GM21423 (cell line): ENCODE measurements at regions not wholly inside any gene's neighbourhood (a gene's known extent, or its start where the extent isn't known, plus 50 kb on each side); places are given as distances from the start of the nearest gene placed in this dataset.
"Not testable (repeated sequence)": the region's sequence is repeated elsewhere in the genome, so short reads cannot be mapped to it uniquely, and the experiment has no call there.

Experiments
- ATAC-seq: cut with Tn5 transposase; IDR thresholded peaks from one replicate; pipeline ENCODE4 v1.9.1; 2021; ENCODE audit warnings: mild to moderate bottlenecking, moderate library complexity; ENCODE audit not compliant: unreplicated experiment

GRCh38 chr14:71454010-71454409 is 478.2 kb upstream of the RGS6 start:
- ATAC-seq, result no peak

DNA sequence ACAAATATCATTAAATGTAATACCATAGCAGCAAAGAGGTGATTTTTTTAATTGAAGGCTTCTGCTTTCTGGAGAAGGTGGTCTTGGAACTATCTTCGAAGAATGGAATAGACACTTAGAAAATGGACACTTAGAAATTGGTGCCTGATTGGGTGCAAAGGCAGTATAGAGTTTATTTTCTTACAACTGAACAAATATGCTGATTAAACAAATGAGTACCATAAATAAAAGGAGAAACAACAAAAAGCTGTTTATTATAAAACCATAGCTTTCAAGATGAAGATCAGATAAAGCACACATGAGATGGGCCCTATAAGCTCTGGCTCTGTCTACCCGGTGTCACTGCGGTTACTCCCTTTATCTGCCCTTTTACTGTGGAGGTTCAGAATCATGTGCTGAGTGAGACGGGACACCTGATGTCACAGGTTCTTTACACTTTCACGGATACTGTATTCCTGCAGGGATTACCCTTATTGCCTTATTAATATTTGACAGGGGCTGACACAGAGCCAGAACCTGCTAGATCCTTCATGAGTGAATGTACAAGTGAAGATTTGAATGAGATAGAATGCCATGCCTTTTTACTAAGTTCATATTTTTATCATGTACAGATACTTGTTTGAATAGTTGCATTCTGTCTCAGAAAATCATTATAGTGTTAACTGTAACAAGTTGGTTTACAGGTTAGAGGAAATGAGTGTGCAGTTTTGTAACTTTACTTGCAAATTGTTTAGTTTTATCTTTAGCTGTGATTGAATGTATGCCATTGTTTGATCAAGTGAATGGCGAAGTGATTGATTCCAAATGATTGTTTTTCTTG is 477.5 kb upstream of the RGS6 start:
- no peak for ATAC-seq

GRCh38 chr14:71460091-71460490 is 472.1 kb upstream of the RGS6 start:
- no peak for ATAC-seq

DNA sequence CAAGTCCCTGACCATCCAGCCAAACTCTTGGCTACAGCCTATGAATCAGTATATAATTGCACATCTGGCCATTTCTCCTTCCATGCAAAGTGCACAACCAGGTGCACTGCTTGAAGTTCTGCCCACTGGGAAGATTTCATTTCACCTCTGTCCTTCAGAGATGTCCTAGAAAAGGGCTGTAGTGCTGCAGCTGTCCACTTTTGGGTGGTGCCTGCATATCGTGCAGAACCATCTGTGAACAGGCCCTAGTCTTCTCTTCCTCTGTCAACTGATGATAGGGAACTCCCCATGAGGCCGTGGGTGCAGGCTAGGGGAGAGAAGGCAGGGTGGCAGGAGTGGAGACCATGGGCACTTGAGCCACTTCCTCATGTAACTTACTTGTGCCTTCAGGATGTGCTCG is 470.6 kb upstream of the RGS6 start:
- not testable (repeated sequence) for ATAC-seq

DNA sequence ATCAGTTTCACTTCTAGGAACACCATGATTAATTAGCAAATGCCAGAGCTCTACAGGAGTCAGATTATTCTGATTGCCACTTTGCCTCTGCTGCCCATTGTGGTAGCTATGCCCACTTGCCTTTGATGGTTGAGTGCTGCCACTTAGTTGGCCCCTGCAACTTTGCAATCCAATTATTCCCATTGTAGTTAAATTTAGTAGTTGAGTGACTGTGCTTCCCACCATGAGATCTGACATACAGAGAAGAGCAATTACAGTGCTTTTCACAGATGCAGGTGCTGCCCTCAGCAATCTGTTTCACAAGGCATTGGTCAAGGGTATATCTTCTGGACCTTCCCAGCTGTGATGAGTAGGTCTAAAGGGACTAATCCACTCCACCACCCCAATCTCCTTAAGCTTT is 468.4 kb upstream of the RGS6 start:
- ATAC-seq, result no peak

GRCh38 chr14:71464840-71465239 is 467.4 kb upstream of the RGS6 start:
- ATAC-seq, result no peak

GRCh38 chr14:71465316-71465715 is 466.9 kb upstream of the RGS6 start:
- no peak for ATAC-seq

- ATAC-seq, result no peak
Measured at GRCh38 chr14:71466251-71466650, 466.0 kb upstream of the RGS6 start.

DNA sequence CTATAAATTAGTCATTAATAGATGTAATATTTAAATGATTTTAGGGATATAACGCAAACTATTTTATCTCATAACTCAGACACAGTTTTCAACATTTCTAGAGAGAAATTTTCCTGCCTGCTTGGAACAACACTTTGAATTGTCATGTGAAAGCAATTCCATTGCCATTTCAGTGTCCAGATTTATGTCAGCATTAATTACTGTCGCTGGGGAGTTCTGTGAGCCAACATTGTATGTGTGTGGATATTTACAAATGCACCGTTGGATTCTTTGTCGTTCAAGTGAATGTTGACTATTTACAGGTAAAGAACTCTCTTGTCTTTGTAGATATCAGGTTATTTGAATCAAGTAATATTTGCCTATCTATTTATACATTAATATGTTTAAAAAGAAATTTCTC is 465.3 kb upstream of the RGS6 start:
- ATAC-seq, result no peak

- no peak for ATAC-seq
Measured at GRCh38 chr14:71467361-71467811, 464.8 kb upstream of the RGS6 start.

DNA sequence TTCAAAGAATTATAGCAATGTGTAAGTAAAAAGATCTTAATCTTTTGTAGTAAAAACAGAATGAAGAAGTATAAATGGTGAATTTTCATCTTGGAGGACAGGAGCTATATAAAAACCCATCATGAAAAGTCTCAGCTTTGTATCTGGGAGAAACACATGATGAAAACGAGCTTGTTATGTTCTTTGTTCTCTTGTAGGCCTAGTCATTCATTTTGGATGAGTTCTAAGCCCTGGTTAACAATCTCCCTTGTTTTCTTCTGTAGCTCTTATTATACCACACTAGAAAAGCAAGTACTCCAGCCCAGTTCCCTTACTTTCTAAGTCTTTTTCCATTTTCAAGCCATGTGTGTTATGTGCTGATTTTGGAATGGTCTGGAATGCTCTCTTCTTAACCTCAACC is 463.5 kb upstream of the RGS6 start:
- no peak for ATAC-seq

DNA sequence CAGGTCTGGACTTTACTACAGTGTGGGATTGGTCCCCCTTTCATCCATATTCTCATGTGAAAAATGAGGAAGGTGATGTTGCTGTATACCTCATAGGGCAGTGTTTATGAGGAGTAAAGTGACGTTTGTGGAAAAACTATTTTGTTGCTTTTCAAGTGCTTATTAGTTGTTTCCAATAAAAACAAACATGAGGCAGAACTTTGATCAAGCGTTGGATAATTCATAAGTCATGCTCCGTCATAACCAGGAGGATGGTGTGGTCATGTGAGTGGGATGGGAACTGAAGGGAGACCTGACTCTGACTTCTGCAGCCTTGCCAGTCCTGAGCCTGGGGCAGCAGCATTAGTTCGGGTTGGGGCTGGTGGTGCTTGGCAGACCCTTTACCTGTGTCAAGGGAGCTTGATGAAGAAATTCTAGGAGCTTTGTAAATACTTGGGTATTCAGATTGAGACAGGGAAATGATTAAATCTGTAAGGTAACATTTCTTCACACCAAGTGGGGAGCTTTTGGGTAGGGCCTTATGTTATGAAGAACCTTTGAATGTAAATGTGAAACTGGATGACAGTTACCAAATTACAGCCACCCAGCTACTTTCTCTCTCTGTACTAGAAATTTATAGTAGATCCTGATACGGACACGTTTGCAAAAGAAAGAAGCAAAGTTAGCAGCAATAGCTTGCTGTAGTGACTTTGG is 462.4 kb upstream of the RGS6 start:
- ATAC-seq, result no peak

GRCh38 chr14:71471634-71472355 is 460.4 kb upstream of the RGS6 start:
- ATAC-seq, result no peak

DNA sequence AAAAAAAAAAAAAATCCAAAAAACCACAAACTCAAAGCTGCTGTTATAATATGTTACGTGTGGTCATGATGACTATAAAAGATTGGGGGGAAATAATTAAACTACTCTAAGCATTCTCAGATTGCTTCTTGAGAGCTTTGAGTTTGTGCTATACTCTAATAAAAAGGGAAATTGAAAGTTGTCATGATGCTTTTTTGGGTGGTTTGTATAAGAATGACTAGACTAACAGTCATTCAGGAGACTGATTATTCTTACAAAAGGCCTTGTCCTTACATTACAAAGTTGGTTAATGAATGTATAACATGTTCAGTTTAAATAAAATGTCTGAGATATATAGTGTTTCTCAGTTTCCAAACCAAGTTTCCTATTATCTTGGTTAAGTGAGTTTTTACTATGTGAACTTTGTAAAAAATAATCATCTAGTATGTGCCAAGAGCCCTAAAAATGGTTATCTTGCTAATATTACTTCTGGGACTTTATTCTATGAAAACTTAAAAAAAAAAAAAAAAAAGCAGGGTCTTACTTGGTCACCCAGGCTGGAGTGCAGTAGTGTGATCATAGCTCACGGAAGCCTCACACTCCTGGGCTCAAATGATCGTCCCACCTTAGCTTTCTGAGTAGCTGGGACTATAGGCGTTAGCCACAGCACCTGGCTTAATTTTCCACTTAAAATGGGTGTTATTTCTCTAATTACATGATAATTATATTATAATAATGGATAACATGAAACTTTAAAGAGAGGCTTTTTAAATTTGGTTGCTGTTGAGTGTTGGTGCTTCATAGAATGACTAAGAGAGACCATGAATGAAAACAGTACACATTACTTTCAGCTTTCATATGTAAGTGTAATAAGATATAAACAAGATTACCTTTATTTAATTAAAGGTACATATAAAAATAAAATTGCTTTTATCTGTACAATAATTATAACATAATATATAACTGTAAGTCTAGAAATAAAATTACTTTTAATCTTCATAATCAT is 459.6 kb upstream of the RGS6 start:
- ATAC-seq, result peak; percentile 47

- ATAC-seq, result no peak
Measured at GRCh38 chr14:71473843-71474242, 458.4 kb upstream of the RGS6 start.

DNA sequence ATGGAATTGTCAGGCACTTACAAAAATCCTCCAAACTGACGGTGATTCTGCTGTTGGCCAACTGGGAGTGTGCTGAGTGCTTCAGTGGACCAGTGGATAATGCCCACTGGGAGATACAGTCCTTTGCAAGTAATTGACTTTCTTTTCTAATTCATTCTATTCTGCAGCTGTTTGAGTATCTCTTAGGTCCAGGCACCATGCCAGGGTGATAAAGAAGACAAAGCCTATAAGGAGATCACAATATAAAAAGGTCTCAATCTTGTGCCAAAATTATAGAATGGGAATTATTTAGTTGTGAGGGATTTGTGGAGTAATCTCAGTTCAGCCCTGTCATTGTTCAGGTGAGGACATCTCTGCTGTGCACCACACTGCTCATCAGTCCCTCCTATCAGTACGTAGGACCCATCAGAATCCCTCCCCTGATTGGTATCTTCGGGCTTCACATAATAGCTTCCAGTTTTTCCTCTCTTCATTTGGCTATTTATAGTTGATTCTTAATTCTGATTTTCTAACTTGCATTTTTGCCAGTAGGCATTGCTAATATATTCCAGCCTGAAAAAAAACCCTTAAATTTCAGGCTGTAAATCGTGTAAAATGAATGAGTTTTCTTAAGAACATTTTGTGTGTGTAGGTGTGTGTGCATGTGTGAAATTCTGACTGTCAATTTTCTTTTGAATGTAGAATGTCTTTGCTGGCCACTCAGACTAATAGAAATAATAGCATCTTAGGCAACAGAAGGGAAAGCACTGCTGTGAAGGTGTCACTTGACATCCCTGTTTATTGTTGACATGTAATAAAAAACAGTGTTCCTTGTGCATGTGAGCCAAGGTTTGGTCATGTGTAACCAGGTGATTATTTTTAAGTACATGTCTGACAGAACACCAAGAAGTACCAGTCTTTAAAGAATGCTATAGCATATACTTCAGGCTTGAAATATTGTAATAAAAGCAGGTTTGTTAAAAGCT is 457.6 kb upstream of the RGS6 start:
- no peak for ATAC-seq

GRCh38 chr14:71475916-71476315 is 456.3 kb upstream of the RGS6 start:
- no peak for ATAC-seq

GRCh38 chr14:71478542-71478941 is 453.7 kb upstream of the RGS6 start:
- ATAC-seq, result no peak

GRCh38 chr14:71481021-71481654 is 451.1 kb upstream of the RGS6 start:
- ATAC-seq, result no peak
